Endothelial cell of umbilical vein (primary cell): ENCODE measurements at regions not wholly inside any gene's neighbourhood (a gene's known extent, or its start where the extent isn't known, plus 50 kb on each side); places are given as distances from the start of the nearest gene placed in this dataset.

Source experiments
- BruUV-seq: library from RNA; stranded (reverse); fragments of 400-500 nt; replicated peaks from 2 replicates; lab custom pipeline; 2021; lab: Mats Ljungman, UMichigan
- CTCF ChIA-PET: fragments of 300-600, 350-600 bp; sonication (Branson Sonifier 250); formaldehyde crosslinking; loops from one replicate; lab custom pipeline; 2021; ENCODE audit warnings: antibody characterized with exemption, inconsistent platforms; lab: Charles Lee
- POLR2A ChIA-PET: fragments of 300-600, 350-600 bp; sonication (Branson Sonifier 250); formaldehyde crosslinking; loops from one replicate; lab custom pipeline; 2021; ENCODE audit warnings: antibody characterized with exemption, inconsistent platforms; lab: Charles Lee
- DNase-seq: peaks from one replicate; pipeline ENCODE4 v3.0.0-alpha.2; 2011; ENCODE audit warnings: low read depth, low spot score
- FAIRE-seq: peaks from 2 replicates; lab custom pipeline; 2011; peaks lifted over from hg19 to GRCh38; lab: Jason Lieb, UNC
- H2AFZ ChIP-seq: 2 replicates; pipeline ENCODE4 v1.6.0; 2012; ENCODE audit warnings: low read depth, low read length, control low read depth, inconsistent platforms
- H3K27ac ChIP-seq: 2 replicates; pipeline ENCODE4 v1.5.1; 2011; ENCODE audit warnings: low read depth, mild to moderate bottlenecking, control low read depth, low read length, moderate library complexity; ENCODE audit not compliant: insufficient read depth
- H3K27me3 ChIP-seq, 2 experiments: 2 replicates each; pipeline versions ENCODE4 v1.6.0 to v1.6.1; 2011; ENCODE audit warnings: low read length in 2 of 2, mixed read lengths in 1 of 2; ENCODE audit not compliant: control insufficient read depth in 2 of 2, insufficient read depth in 2 of 2
- H3K36me3 ChIP-seq, 2 experiments: 2 replicates in 1 of 2; 3 replicates in 1 of 2; pipeline ENCODE4 v1.5.1; 2011; ENCODE audit warnings: low read length in 2 of 2, mild to moderate bottlenecking in 1 of 2, moderate library complexity in 1 of 2; ENCODE audit not compliant: control insufficient read depth in 2 of 2, insufficient read depth in 2 of 2; ENCODE audit errors: extremely low read depth in 1 of 2
- H3K4me1 ChIP-seq: 3 replicates; pipeline ENCODE4 v1.5.1; 2011; ENCODE audit warnings: mild to moderate bottlenecking, low read length; ENCODE audit not compliant: control insufficient read depth, insufficient read depth; ENCODE audit errors: extremely low read depth
- H3K4me2 ChIP-seq: 2 replicates; pipeline ENCODE4 v1.6.1; 2011; ENCODE audit warnings: low read length, control low read depth, mixed read lengths; ENCODE audit not compliant: insufficient read depth
- H3K4me3 ChIP-seq, 3 experiments: fragments of 200-600 bp in 1 of 3; sonication (generic), shearing (Covaris generic) in 1 of 3; replicated peaks in 1 of 3; 2 replicates each; pipeline ENCODE4 v1.5.1; 2011 to 2016; ENCODE audit warnings: control low read depth in 3 of 3, low read length in 3 of 3, mild to moderate bottlenecking in 2 of 3, inconsistent platforms in 1 of 3, low read depth in 1 of 3, moderate library complexity in 1 of 3; ENCODE audit not compliant: insufficient read depth in 1 of 3
- H3K79me2 ChIP-seq: 2 replicates; pipeline ENCODE4 v1.6.0; 2012; ENCODE audit warnings: low read length, inconsistent platforms; ENCODE audit not compliant: control insufficient read depth, insufficient read depth
- H3K9ac ChIP-seq: replicated peaks from 2 replicates; pipeline ENCODE3; 2011; ENCODE audit warnings: low read length, control low read depth; ENCODE audit not compliant: insufficient read depth; ENCODE audit errors: extremely low read depth
- H3K9me1 ChIP-seq: replicated peaks from 3 replicates; pipeline ENCODE4 v1.6.0; 2011; ENCODE audit warnings: mild to moderate bottlenecking, low read length; ENCODE audit not compliant: control insufficient read depth, insufficient read depth; ENCODE audit errors: extremely low read depth
- H3K9me3 ChIP-seq: replicated peaks from 2 replicates; pipeline ENCODE4 v1.5.1; 2012; ENCODE audit warnings: low read length, inconsistent platforms; ENCODE audit not compliant: control insufficient read depth, insufficient read depth
- H4K20me1 ChIP-seq: replicated peaks from 2 replicates; pipeline ENCODE3; 2011; ENCODE audit warnings: mild to moderate bottlenecking, low read length; ENCODE audit not compliant: control insufficient read depth, insufficient read depth; ENCODE audit errors: extremely low read depth
- CTCF ChIP-seq, 2 donors: IDR thresholded peaks; 1 replicate in 1 of 2; 2 replicates in 1 of 2; pipeline ENCODE4 v1.5.1; 2011; ENCODE audit warnings: low read length in 2 of 2, mild to moderate bottlenecking in 2 of 2, moderate library complexity in 2 of 2, control low read depth in 1 of 2, inconsistent platforms in 1 of 2, low read depth in 1 of 2; ENCODE audit not compliant: insufficient read depth in 1 of 2; ENCODE audit errors: extremely low read depth in 1 of 2
- EZH2 ChIP-seq: IDR thresholded peaks from 2 replicates; pipeline ENCODE4 v1.6.1; 2012; ENCODE audit warnings: borderline replicate concordance, low read depth, mild to moderate bottlenecking, moderate library complexity, low read length, inconsistent platforms; ENCODE audit not compliant: severe bottlenecking
- FOS ChIP-seq: IDR thresholded peaks from 2 replicates; pipeline ENCODE4 v1.6.1; 2011; ENCODE audit warnings: mild to moderate bottlenecking, low read length, moderate library complexity, borderline replicate concordance; ENCODE audit not compliant: insufficient read depth
- GATA2 ChIP-seq: IDR thresholded peaks from 2 replicates; pipeline ENCODE4 v1.7.0; 2011; ENCODE audit warnings: low read depth, mild to moderate bottlenecking, moderate library complexity, mixed read lengths, low read length; ENCODE audit not compliant: insufficient read length, insufficient read depth
- JUN ChIP-seq: IDR thresholded peaks from 2 replicates; pipeline ENCODE4 v1.6.1; 2011; ENCODE audit warnings: borderline replicate concordance, low read depth; ENCODE audit not compliant: insufficient read length, insufficient read depth
- MAX ChIP-seq: IDR thresholded peaks from 2 replicates; pipeline ENCODE4 v1.6.1; 2011; ENCODE audit not compliant: insufficient read depth, insufficient read length
- MYC ChIP-seq: IDR thresholded peaks from one replicate; pipeline ENCODE4 v1.6.1; 2011; ENCODE audit warnings: mild to moderate bottlenecking, low read depth, low read length
- POLR2A ChIP-seq: IDR thresholded peaks from 2 replicates; pipeline ENCODE4 v1.6.1; 2012; ENCODE audit warnings: low read depth, mild to moderate bottlenecking, control low read depth, low read length
- POLR2AphosphoS5 ChIP-seq: IDR thresholded peaks from 2 replicates; pipeline ENCODE4 v1.6.1; 2012; ENCODE audit warnings: low read depth, mild to moderate bottlenecking, control low read depth, low read length, moderate library complexity; ENCODE audit not compliant: insufficient read depth
- dilution Hi-C: fragments of 300-500 bp; cut with MboI; formaldehyde crosslinking; loops from one replicate; pipeline ENCODE4 v1.15.0; 2019; ENCODE audit warnings: low sequenced_read_pairs; ENCODE audit not compliant: extremely low pct_ligation_motif_present
- intact Hi-C: fragments of 100-400 bp; cut with micrococcal nuclease; formaldehyde crosslinking; loops from one replicate; pipeline ENCODE4 v1.10.0; 2022

GRCh38 chr22:27350306-27350705, 451.2 kb downstream of the MN1 start:
- intact Hi-C loops (no loop called here), dilution Hi-C loops (no loop called here)
- no peaks in the 10 kb centered on the region for H3K9me3 ChIP-seq
- no peaks in the 10 kb centered on the region for H3K9me1 ChIP-seq
- TF ChIP-seq EZH2 (no peak), MAX (no peak), CTCF (IDR thresholded peaks at IDR 0.05; ENCODE audit: extremely low read depth in 1 of 2, insufficient read depth in 1 of 2, low read depth in 1 of 2, low read length in 2 of 2) (no peak), GATA2 (no peak), POLR2A (no peak), MYC (no peak), FOS (no peak), POLR2AphosphoS5 (no peak), JUN (no peak)
- H3K4me3 ChIP-seq, result no peak overlapping the region
- H3K4me1 ChIP-seq, result no peaks in the 10 kb centered on the region
- H2AFZ ChIP-seq, result no peak overlapping the region
- peaks cover 4 to 14% of the 10 kb centered on the region in 2 experiments for H3K27me3 ChIP-seq
- CTCF ChIA-PET, result interaction anchor here (1.1 kb wide), 1 partner anchor 43 kb away, joined by 5 read pairs; no protein-coding TSS in a partner anchor
- POLR2A ChIA-PET, result no interaction called here
- BruUV-seq, result no TSS peak
- H3K4me2 ChIP-seq, result no peak overlapping the region
- H4K20me1 ChIP-seq, result no peaks in the 10 kb centered on the region
- no peaks in the 10 kb centered on the region for H3K36me3 ChIP-seq
- FAIRE-seq, result no peak
- DNase-seq, result no peak
- no peaks in the 10 kb centered on the region for H3K79me2 ChIP-seq
- no peak overlapping the region for H3K27ac ChIP-seq
- no peak overlapping the region for H3K9ac ChIP-seq
